WTC11 (cell line): ENCODE measurements at regions not wholly inside any gene's neighbourhood (a gene's known extent, or its start where the extent isn't known, plus 50 kb on each side); places are given as distances from the start of the nearest gene placed in this dataset.

Source experiments
- CTCF ChIP-seq: fragments of 200-600 bp; IDR thresholded peaks from 2 replicates; pipeline ENCODE4 v1.8.0; 2022; ENCODE audit warnings: antibody characterized with exemption
- E2F1 ChIP-seq: sonication (generic); formaldehyde crosslinking; IDR thresholded peaks from 2 replicates; pipeline ENCODE4 v1.8.0; 2022; ENCODE audit warnings: mild to moderate bottlenecking, missing genetic modification reagents
- JUN ChIP-seq: sonication (generic); formaldehyde crosslinking; IDR thresholded peaks from 2 replicates; pipeline ENCODE4 v1.8.0; 2023; ENCODE audit warnings: mild to moderate bottlenecking, missing genetic modification reagents
- MAX ChIP-seq: sonication (generic); formaldehyde crosslinking; IDR thresholded peaks from 2 replicates; pipeline ENCODE4 v1.8.0; 2022; ENCODE audit warnings: mild to moderate bottlenecking, missing genetic modification reagents
- NR2C2 ChIP-seq: sonication (generic); formaldehyde crosslinking; IDR thresholded peaks from 2 replicates; pipeline ENCODE4 v1.8.0; 2022; ENCODE audit warnings: mild to moderate bottlenecking, missing genetic modification reagents
- NR3C1 ChIP-seq: sonication (generic); formaldehyde crosslinking; conservative IDR thresholded peaks from 2 replicates; pipeline ENCODE4 v1.8.1; 2023; ENCODE audit warnings: low read depth, mild to moderate bottlenecking, missing genetic modification reagents
- SP1 ChIP-seq: sonication (generic); formaldehyde crosslinking; conservative IDR thresholded peaks from 2 replicates; pipeline ENCODE4 v1.8.1; 2022; ENCODE audit warnings: missing genetic modification reagents
- TCF7 ChIP-seq: sonication (generic); formaldehyde crosslinking; IDR thresholded peaks from 2 replicates; pipeline ENCODE4 v1.8.0; 2022; ENCODE audit warnings: mild to moderate bottlenecking, low read depth, missing genetic modification reagents, moderate library complexity
- ZNF263 ChIP-seq: sonication (generic); formaldehyde crosslinking; IDR thresholded peaks from 2 replicates; pipeline ENCODE4 v1.8.1; 2022; ENCODE audit warnings: low read depth, mild to moderate bottlenecking, moderate library complexity, missing genetic modification reagents
- ZNF423 ChIP-seq: fragments of 250-450 bp; sonication (Bioruptor Pico); IDR thresholded peaks from 2 replicates; pipeline ENCODE4 v2.1.2; 2022; ENCODE audit warnings: mild to moderate bottlenecking, moderate library complexity
- ZNF512 ChIP-seq: sonication (generic); formaldehyde crosslinking; IDR thresholded peaks from 2 replicates; pipeline ENCODE4 v1.8.1; 2022; ENCODE audit warnings: missing genetic modification reagents, borderline replicate concordance
- ZNF671 ChIP-seq: fragments of 250-450 bp; sonication (Bioruptor Pico); IDR thresholded peaks from 2 replicates; pipeline ENCODE4 v1.8.0; 2021; ENCODE audit warnings: mild to moderate bottlenecking

GRCh38 chr1:218946147-218946546 lies 227.5 kb upstream of the LYPLAL1 start:
- no peak for TF ChIP-seq MAX (CRISPR knock-in tag)
- TF ChIP-seq CTCF, result no peak
- no peak for TF ChIP-seq ZNF671 (CRISPR knock-in tag)
- no peak for TF ChIP-seq TCF7 (CRISPR knock-in tag)
- no peak for TF ChIP-seq SP1
- no peak for TF ChIP-seq ZNF263 (CRISPR knock-in tag)
- TF ChIP-seq NR2C2 (CRISPR knock-in tag), result no peak
- no peak for TF ChIP-seq JUN (CRISPR knock-in tag)
- TF ChIP-seq E2F1 (CRISPR knock-in tag), result no peak
- no peak for TF ChIP-seq NR3C1 (CRISPR knock-in tag)
- no peak for TF ChIP-seq ZNF512 (CRISPR knock-in tag)
- TF ChIP-seq ZNF423, result no peak
